ENCODE measurements at regions not wholly inside any gene's neighbourhood (a gene's known extent, or its start where the extent isn't known, plus 50 kb on each side); places are given as distances from the start of the nearest gene placed in this dataset.

- TF ChIP-seq CTCF (IDR thresholded peaks at IDR 0.05) (no peak), POLR2AphosphoS5 (IDR thresholded peaks at IDR 0.05) (no peak)
Observed at GRCh38 chr3:20552605-20553275, 366.7 kb upstream of the SGO1 start.
